ENCODE measurements at regions not wholly inside any gene's neighbourhood (a gene's known extent, or its start where the extent isn't known, plus 50 kb on each side); places are given as distances from the start of the nearest gene placed in this dataset.

DNA sequence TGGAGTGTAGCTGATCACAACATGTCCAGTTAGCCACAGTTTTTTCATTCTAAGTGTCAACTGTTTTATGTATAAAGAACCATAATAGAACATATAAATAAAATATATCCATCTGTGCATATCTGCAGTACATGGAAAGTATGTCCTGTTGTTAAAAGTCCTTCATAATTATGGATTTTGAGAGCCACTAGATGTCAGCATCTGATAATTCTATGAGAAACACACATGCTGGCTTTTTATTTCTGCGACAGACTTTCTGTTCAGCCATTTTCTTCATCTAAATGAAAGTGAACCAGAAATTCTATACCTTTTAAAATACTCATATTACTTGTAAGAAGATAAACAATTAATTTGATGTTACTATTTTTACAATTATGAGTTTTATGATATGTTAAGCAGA, 251.5 kb downstream of the GPM6A start:
- DNase-seq = peak; percentile 2

GRCh38 chr4:175561696-175562095, 250.4 kb downstream of the GPM6A start:
- DNase-seq = no peak

GRCh38 chr4:175562111-175562510, 250.0 kb downstream of the GPM6A start:
- no peak for DNase-seq

- no peak for DNase-seq
These were observed 249.5 kb downstream of the GPM6A start for GRCh38 chr4:175562542-175562941.

Data from NCI-H2029 treated with DMSO at 0.1 percent for 48 hours (cell line).